ENCODE measurements at regions not wholly inside any gene's neighbourhood (a gene's known extent, or its start where the extent isn't known, plus 50 kb on each side); places are given as distances from the start of the nearest gene placed in this dataset.

- no peak for DNase-seq (ENCODE audit: extremely low read depth, insufficient read length)
- Histone ChIP-seq H3K27me3 (replicated peaks; ENCODE audit: control insufficient read depth, insufficient read depth, low read length) (no peaks in the 10 kb centered on the region), H3K4me3 (replicated peaks; ENCODE audit: low read depth, low read length) (no peak overlapping the region), H3K36me3 (ENCODE audit: control insufficient read depth, insufficient read depth, low read length) (no peaks in the 10 kb centered on the region)
- no peak for TF ChIP-seq CTCF (IDR thresholded peaks at IDR 0.05; ENCODE audit: insufficient read depth, low read length, poor library complexity, severe bottlenecking)
Measured at GRCh38 chr15:96756146-96756545, 425.6 kb downstream of the NR2F2 start.

- no peak for DNase-seq (ENCODE audit: extremely low read depth, insufficient read length)
- H3K27me3 ChIP-seq (replicated peaks; ENCODE audit: control insufficient read depth, insufficient read depth, low read length), result no peaks in the 10 kb centered on the region
- TF ChIP-seq CTCF (IDR thresholded peaks at IDR 0.05; ENCODE audit: insufficient read depth, low read length, poor library complexity, severe bottlenecking), result no peak
Measured at GRCh38 chr15:96756656-96757055, 426.2 kb downstream of the NR2F2 start.

GRCh38 chr15:96762566-96762965 lies 432.1 kb downstream of the NR2F2 start:
- Histone ChIP-seq H3K27me3 (replicated peaks; ENCODE audit: control insufficient read depth, insufficient read depth, low read length) (no peaks in the 10 kb centered on the region), H3K36me3 (ENCODE audit: control insufficient read depth, insufficient read depth, low read length) (no peaks in the 10 kb centered on the region), H3K4me3 (replicated peaks; ENCODE audit: low read depth, low read length) (no peak overlapping the region)
- no peak for TF ChIP-seq CTCF (IDR thresholded peaks at IDR 0.05; ENCODE audit: insufficient read depth, low read length, poor library complexity, severe bottlenecking)
- no peak for DNase-seq (ENCODE audit: extremely low read depth, insufficient read length)

More at GRCh38 chr15:96756656-96757055, 426.2 kb downstream of the NR2F2 start:
- Histone ChIP-seq H3K36me3 (ENCODE audit: control insufficient read depth, insufficient read depth, low read length) (no peaks in the 10 kb centered on the region), H3K4me3 (replicated peaks; ENCODE audit: low read depth, low read length) (no peak overlapping the region)

- H3K27me3 ChIP-seq (replicated peaks; ENCODE audit: control insufficient read depth, insufficient read depth, low read length), result no peaks in the 10 kb centered on the region
- DNase-seq (ENCODE audit: extremely low read depth, insufficient read length), result no peak
- no peak for TF ChIP-seq CTCF (IDR thresholded peaks at IDR 0.05; ENCODE audit: insufficient read depth, low read length, poor library complexity, severe bottlenecking)
- no peak overlapping the region for H3K4me3 ChIP-seq (replicated peaks; ENCODE audit: low read depth, low read length)
- no peaks in the 10 kb centered on the region for H3K36me3 ChIP-seq (ENCODE audit: control insufficient read depth, insufficient read depth, low read length)
Measured at GRCh38 chr15:96764501-96764900, 434.0 kb downstream of the NR2F2 start.

- no peak for TF ChIP-seq CTCF (IDR thresholded peaks at IDR 0.05; ENCODE audit: insufficient read depth, low read length, poor library complexity, severe bottlenecking)
- no peak for DNase-seq (ENCODE audit: extremely low read depth, insufficient read length)
Measured at GRCh38 chr15:96764946-96765345, 434.4 kb downstream of the NR2F2 start.

GRCh38 chr15:96766366-96766765 lies 435.9 kb downstream of the NR2F2 start:
- no peaks in the 10 kb centered on the region for H3K27me3 ChIP-seq (replicated peaks; ENCODE audit: control insufficient read depth, insufficient read depth, low read length)
- no peaks in the 10 kb centered on the region for H3K36me3 ChIP-seq (ENCODE audit: control insufficient read depth, insufficient read depth, low read length)
- no peak overlapping the region for H3K4me3 ChIP-seq (replicated peaks; ENCODE audit: low read depth, low read length)
- no peak for TF ChIP-seq CTCF (IDR thresholded peaks at IDR 0.05; ENCODE audit: insufficient read depth, low read length, poor library complexity, severe bottlenecking)
- DNase-seq (ENCODE audit: extremely low read depth, insufficient read length), result no peak

More at GRCh38 chr15:96764946-96765345, 434.4 kb downstream of the NR2F2 start:
- H3K4me3 ChIP-seq (replicated peaks; ENCODE audit: low read depth, low read length), result no peak overlapping the region
- H3K36me3 ChIP-seq (ENCODE audit: control insufficient read depth, insufficient read depth, low read length), result no peaks in the 10 kb centered on the region
- no peaks in the 10 kb centered on the region for H3K27me3 ChIP-seq (replicated peaks; ENCODE audit: control insufficient read depth, insufficient read depth, low read length)

Measured in GM06990 (cell line).